GM23338 (cell line): ENCODE measurements at regions not wholly inside any gene's neighbourhood (a gene's known extent, or its start where the extent isn't known, plus 50 kb on each side); places are given as distances from the start of the nearest gene placed in this dataset.

Source experiments
- ATAC-seq: fragments of 200-7000 bp; cut with Tn5 transposase; 3 replicates; pipeline ENCODE4 v1.9.1; 2020
- DNase-seq: peaks from one replicate; pipeline ENCODE4 v3.0.0-alpha.2; 2015; ENCODE audit warnings: low spot score
- H2AFZ ChIP-seq: fragments of 200-600 bp; sonication (generic); 2 replicates; pipeline ENCODE4 v1.8.0; 2016; ENCODE audit warnings: antibody characterized with exemption, mild to moderate bottlenecking, moderate library complexity
- H3F3A ChIP-seq: fragments of 200-600 bp; sonication (generic); replicated peaks from 2 replicates; pipeline ENCODE4 v1.8.0; 2017; ENCODE audit warnings: antibody characterized with exemption, mixed run types, low read depth
- H3K27ac ChIP-seq: fragments of 200-600 bp; sonication (generic); 2 replicates; pipeline ENCODE4 v1.6.1; 2016; ENCODE audit warnings: low read depth
- H3K27me3 ChIP-seq: fragments of 200-600 bp; sonication (generic); 2 replicates; pipeline ENCODE4 v1.8.0; 2016; ENCODE audit warnings: mild to moderate bottlenecking, mixed run types, moderate library complexity; ENCODE audit not compliant: insufficient read depth
- H3K36me3 ChIP-seq: fragments of 200-600 bp; sonication (generic); 2 replicates; pipeline ENCODE4 v1.8.0; 2016; ENCODE audit warnings: mild to moderate bottlenecking; ENCODE audit not compliant: insufficient read depth
- H3K4me1 ChIP-seq: fragments of 200-600 bp; sonication (generic); 2 replicates; pipeline ENCODE4 v1.8.0; 2016; ENCODE audit warnings: mild to moderate bottlenecking, moderate library complexity; ENCODE audit not compliant: insufficient read depth
- H3K4me2 ChIP-seq: fragments of 200-600 bp; sonication (generic); 2 replicates; pipeline ENCODE4 v1.7.1; 2017; ENCODE audit warnings: mixed run types
- H3K4me3 ChIP-seq: fragments of 200-600 bp; sonication (generic); 2 replicates; pipeline ENCODE4 v1.6.1; 2016; ENCODE audit warnings: mixed run types
- H3K79me2 ChIP-seq: fragments of 200-600 bp; sonication (generic); replicated peaks from 2 replicates; pipeline ENCODE4 v1.8.0; 2017; ENCODE audit warnings: mild to moderate bottlenecking; ENCODE audit not compliant: insufficient read depth
- H3K9me2 ChIP-seq: fragments of 200-600 bp; sonication (generic); 2 replicates; pipeline ENCODE4 v1.8.0; 2017; ENCODE audit not compliant: insufficient read depth
- H4K20me1 ChIP-seq: fragments of 200-600 bp; sonication (generic); replicated peaks from 2 replicates; pipeline ENCODE4 v1.8.0; 2017; ENCODE audit warnings: mild to moderate bottlenecking; ENCODE audit not compliant: insufficient read depth
- H3K27ac Mint-ChIP-seq: 2 replicates; pipeline ENCODE4 v1.8.0; 2020; ENCODE audit warnings: inconsistent platforms, mild to moderate bottlenecking, moderate library complexity, mixed read lengths
- H3K27me3 Mint-ChIP-seq: 3 replicates; pipeline ENCODE4 v1.8.0; 2022; ENCODE audit warnings: low read depth, mild to moderate bottlenecking, moderate library complexity, mixed read lengths, inconsistent platforms; ENCODE audit not compliant: insufficient read depth, poor library complexity
- H3K36me3 Mint-ChIP-seq: 3 replicates; pipeline ENCODE4 v1.8.0; 2021; ENCODE audit warnings: low read depth, mild to moderate bottlenecking, inconsistent platforms, moderate library complexity, mixed read lengths
- H3K4me1 Mint-ChIP-seq: 3 replicates; pipeline ENCODE4 v1.8.0; 2020; ENCODE audit warnings: mild to moderate bottlenecking, inconsistent platforms, mixed read lengths
- H3K4me3 Mint-ChIP-seq: 3 replicates; pipeline ENCODE4 v1.8.0; 2021; ENCODE audit warnings: moderate library complexity, mild to moderate bottlenecking, inconsistent platforms, mixed read lengths
- H3K9me3 Mint-ChIP-seq: 3 replicates; pipeline ENCODE4 v1.8.0; 2020; ENCODE audit warnings: moderate library complexity, mild to moderate bottlenecking, inconsistent platforms, mixed read lengths
- CREB1 ChIP-seq: fragments of 250-450 bp; sonication (Bioruptor Pico); IDR thresholded peaks from 2 replicates; pipeline ENCODE4 v1.5.0; 2020; ENCODE audit warnings: low read depth, mild to moderate bottlenecking, moderate library complexity
- EZH2 ChIP-seq: fragments of 200-600 bp; sonication (generic); IDR thresholded peaks from one replicate; pipeline ENCODE4 v1.8.0; 2017; ENCODE audit warnings: antibody characterized with exemption, mild to moderate bottlenecking, low read depth; ENCODE audit not compliant: unreplicated experiment
- POLR2AphosphoS5 ChIP-seq: IDR thresholded peaks from 2 replicates; pipeline ENCODE4 v1.6.1; 2016; ENCODE audit warnings: antibody characterized with exemption, low read depth
- TF ChIP-seq, protein P1 (sequence below): fragments of 250-450 bp; sonication (Bioruptor Pico); IDR thresholded peaks from 2 replicates; pipeline ENCODE4 v1.5.0; 2020; ENCODE audit warnings: mild to moderate bottlenecking, moderate library complexity
- TF ChIP-seq, protein P2 (sequence below): IDR thresholded peaks from 2 replicates; pipeline ENCODE4 v1.6.1; 2016; ENCODE audit warnings: antibody characterized with exemption
- TF ChIP-seq, protein P3 (sequence below), 2 experiments: fragments of 200-600 bp in 1 of 2; sonication (generic) in 1 of 2; conservative IDR thresholded peaks; 2 replicates each; pipeline versions ENCODE4 v1.5.1 to v1.6.1; 2016 to 2017; ENCODE audit warnings: antibody characterized with exemption in 2 of 2, low read depth in 2 of 2, mild to moderate bottlenecking in 2 of 2, moderate library complexity in 1 of 2
- TF ChIP-seq, protein P4 (sequence below): IDR thresholded peaks from one replicate; pipeline ENCODE4 v1.6.1; 2018; ENCODE audit warnings: antibody characterized with exemption; ENCODE audit not compliant: unreplicated experiment

DNA sequence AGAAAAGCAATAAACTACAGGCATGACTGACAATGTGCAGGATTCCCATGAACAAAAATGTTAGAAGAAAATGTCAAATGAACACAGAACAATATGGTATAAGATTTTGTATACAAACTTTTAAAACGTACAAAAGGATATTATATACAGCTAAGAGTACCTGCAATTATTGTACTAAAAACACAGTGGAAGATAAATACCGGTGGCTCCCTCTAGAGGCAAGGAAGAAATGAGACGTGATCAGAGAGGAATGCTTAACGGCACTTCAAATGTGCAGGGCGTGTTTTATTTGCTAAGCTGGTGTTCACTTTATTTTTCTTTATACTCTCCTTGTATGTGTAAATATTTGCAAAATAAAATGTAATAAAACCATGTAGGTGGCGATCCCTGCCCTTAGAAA is 191.8 kb upstream of the SAMSN1 start (continued):
- TF ChIP-seq, protein P1, sequence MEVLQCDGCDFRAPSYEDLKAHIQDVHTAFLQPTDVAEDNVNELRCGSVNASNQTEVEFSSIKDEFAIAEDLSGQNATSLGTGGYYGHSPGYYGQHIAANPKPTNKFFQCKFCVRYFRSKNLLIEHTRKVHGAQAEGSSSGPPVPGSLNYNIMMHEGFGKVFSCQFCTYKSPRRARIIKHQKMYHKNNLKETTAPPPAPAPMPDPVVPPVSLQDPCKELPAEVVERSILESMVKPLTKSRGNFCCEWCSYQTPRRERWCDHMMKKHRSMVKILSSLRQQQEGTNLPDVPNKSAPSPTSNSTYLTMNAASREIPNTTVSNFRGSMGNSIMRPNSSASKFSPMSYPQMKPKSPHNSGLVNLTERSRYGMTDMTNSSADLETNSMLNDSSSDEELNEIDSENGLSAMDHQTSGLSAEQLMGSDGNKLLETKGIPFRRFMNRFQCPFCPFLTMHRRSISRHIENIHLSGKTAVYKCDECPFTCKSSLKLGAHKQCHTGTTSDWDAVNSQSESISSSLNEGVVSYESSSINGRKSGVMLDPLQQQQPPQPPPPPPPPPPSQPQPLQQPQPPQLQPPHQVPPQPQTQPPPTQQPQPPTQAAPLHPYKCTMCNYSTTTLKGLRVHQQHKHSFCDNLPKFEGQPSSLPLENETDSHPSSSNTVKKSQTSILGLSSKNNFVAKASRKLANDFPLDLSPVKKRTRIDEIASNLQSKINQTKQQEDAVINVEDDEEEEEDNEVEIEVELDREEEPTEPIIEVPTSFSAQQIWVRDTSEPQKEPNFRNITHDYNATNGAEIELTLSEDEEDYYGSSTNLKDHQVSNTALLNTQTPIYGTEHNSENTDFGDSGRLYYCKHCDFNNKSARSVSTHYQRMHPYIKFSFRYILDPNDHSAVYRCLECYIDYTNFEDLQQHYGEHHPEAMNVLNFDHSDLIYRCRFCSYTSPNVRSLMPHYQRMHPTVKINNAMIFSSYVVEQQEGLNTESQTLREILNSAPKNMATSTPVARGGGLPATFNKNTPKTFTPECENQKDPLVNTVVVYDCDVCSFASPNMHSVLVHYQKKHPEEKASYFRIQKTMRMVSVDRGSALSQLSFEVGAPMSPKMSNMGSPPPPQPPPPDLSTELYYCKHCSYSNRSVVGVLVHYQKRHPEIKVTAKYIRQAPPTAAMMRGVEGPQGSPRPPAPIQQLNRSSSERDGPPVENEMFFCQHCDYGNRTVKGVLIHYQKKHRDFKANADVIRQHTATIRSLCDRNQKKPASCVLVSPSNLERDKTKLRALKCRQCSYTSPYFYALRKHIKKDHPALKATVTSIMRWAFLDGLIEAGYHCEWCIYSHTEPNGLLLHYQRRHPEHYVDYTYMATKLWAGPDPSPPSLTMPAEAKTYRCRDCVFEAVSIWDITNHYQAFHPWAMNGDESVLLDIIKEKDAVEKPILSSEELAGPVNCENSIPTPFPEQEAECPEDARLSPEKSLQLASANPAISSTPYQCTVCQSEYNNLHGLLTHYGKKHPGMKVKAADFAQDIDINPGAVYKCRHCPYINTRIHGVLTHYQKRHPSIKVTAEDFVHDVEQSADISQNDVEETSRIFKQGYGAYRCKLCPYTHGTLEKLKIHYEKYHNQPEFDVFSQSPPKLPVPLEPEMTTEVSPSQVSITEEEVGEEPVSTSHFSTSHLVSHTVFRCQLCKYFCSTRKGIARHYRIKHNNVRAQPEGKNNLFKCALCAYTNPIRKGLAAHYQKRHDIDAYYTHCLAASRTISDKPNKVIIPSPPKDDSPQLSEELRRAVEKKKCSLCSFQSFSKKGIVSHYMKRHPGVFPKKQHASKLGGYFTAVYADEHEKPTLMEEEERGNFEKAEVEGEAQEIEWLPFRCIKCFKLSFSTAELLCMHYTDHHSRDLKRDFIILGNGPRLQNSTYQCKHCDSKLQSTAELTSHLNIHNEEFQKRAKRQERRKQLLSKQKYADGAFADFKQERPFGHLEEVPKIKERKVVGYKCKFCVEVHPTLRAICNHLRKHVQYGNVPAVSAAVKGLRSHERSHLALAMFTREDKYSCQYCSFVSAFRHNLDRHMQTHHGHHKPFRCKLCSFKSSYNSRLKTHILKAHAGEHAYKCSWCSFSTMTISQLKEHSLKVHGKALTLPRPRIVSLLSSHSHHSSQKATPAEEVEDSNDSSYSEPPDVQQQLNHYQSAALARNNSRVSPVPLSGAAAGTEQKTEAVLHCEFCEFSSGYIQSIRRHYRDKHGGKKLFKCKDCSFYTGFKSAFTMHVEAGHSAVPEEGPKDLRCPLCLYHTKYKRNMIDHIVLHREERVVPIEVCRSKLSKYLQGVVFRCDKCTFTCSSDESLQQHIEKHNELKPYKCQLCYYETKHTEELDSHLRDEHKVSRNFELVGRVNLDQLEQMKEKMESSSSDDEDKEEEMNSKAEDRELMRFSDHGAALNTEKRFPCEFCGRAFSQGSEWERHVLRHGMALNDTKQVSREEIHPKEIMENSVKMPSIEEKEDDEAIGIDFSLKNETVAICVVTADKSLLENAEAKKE (CRISPR knock-in tag): no peak

DNA sequence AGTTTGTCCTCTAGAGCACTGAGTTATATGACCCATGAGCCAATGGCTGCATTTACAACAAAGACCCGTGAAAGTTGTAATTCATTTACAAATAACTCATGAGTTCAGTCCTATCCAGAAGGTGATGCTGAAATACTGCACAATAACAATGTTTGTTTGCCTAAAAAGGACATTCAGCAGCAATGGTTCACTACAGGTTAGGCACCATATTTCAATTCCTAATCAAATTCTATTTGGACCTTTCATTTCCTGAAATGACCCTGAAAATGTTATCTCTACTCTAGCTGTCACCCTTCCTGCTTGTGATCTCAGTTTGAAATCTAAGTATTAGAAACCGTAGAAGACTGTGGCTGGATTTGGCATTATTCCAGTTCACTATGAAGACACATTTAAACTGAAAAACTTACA is 191.2 kb upstream of the SAMSN1 start:
- no peak overlapping the region for H3K27ac Mint-ChIP-seq
- no peaks in the 10 kb centered on the region for H3F3A ChIP-seq
- DNase-seq (no peak), ATAC-seq (no peak)
- H3K9me2 ChIP-seq: no peaks in the 10 kb centered on the region
- no peak overlapping the region for H3K4me3 Mint-ChIP-seq
- H3K4me3 ChIP-seq: no peak overlapping the region
- no peaks in the 10 kb centered on the region; the same call in 2 of the 3 replicates for H3K9me3 Mint-ChIP-seq
- H2AFZ ChIP-seq: peak overlapping the region; percentile 80
- no peak overlapping the region for H3K27ac ChIP-seq
- H3K36me3 ChIP-seq: no peaks in the 10 kb centered on the region
- no peaks in the 10 kb centered on the region for H3K27me3 ChIP-seq
- H3K4me2 ChIP-seq: no peak overlapping the region
- H3K4me1 Mint-ChIP-seq: peaks cover 4% of the 10 kb centered on the region; the same call in 2 of the 3 replicates
- no peaks in the 10 kb centered on the region for H4K20me1 ChIP-seq
- TF ChIP-seq, protein P2, sequence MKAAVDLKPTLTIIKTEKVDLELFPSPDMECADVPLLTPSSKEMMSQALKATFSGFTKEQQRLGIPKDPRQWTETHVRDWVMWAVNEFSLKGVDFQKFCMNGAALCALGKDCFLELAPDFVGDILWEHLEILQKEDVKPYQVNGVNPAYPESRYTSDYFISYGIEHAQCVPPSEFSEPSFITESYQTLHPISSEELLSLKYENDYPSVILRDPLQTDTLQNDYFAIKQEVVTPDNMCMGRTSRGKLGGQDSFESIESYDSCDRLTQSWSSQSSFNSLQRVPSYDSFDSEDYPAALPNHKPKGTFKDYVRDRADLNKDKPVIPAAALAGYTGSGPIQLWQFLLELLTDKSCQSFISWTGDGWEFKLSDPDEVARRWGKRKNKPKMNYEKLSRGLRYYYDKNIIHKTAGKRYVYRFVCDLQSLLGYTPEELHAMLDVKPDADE: no peak
- TF ChIP-seq, protein P3, sequence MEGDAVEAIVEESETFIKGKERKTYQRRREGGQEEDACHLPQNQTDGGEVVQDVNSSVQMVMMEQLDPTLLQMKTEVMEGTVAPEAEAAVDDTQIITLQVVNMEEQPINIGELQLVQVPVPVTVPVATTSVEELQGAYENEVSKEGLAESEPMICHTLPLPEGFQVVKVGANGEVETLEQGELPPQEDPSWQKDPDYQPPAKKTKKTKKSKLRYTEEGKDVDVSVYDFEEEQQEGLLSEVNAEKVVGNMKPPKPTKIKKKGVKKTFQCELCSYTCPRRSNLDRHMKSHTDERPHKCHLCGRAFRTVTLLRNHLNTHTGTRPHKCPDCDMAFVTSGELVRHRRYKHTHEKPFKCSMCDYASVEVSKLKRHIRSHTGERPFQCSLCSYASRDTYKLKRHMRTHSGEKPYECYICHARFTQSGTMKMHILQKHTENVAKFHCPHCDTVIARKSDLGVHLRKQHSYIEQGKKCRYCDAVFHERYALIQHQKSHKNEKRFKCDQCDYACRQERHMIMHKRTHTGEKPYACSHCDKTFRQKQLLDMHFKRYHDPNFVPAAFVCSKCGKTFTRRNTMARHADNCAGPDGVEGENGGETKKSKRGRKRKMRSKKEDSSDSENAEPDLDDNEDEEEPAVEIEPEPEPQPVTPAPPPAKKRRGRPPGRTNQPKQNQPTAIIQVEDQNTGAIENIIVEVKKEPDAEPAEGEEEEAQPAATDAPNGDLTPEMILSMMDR (conservative IDR thresholded peaks at IDR 0.05; ENCODE audit: low read depth in 2 of 2): no peak
- TF ChIP-seq EZH2 (no peak), CREB1 (CRISPR knock-in tag) (no peak), POLR2AphosphoS5 (no peak)
- TF ChIP-seq, protein P4, sequence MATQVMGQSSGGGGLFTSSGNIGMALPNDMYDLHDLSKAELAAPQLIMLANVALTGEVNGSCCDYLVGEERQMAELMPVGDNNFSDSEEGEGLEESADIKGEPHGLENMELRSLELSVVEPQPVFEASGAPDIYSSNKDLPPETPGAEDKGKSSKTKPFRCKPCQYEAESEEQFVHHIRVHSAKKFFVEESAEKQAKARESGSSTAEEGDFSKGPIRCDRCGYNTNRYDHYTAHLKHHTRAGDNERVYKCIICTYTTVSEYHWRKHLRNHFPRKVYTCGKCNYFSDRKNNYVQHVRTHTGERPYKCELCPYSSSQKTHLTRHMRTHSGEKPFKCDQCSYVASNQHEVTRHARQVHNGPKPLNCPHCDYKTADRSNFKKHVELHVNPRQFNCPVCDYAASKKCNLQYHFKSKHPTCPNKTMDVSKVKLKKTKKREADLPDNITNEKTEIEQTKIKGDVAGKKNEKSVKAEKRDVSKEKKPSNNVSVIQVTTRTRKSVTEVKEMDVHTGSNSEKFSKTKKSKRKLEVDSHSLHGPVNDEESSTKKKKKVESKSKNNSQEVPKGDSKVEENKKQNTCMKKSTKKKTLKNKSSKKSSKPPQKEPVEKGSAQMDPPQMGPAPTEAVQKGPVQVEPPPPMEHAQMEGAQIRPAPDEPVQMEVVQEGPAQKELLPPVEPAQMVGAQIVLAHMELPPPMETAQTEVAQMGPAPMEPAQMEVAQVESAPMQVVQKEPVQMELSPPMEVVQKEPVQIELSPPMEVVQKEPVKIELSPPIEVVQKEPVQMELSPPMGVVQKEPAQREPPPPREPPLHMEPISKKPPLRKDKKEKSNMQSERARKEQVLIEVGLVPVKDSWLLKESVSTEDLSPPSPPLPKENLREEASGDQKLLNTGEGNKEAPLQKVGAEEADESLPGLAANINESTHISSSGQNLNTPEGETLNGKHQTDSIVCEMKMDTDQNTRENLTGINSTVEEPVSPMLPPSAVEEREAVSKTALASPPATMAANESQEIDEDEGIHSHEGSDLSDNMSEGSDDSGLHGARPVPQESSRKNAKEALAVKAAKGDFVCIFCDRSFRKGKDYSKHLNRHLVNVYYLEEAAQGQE: no peak
- H3K4me1 ChIP-seq: no peaks in the 10 kb centered on the region
- H3K36me3 Mint-ChIP-seq: no peaks in the 10 kb centered on the region
- H3K27me3 Mint-ChIP-seq: peaks cover 2% of the 10 kb centered on the region
- H3K79me2 ChIP-seq: no peaks in the 10 kb centered on the region
